OCI-LY1 (cell line): ENCODE measurements at regions not wholly inside any gene's neighbourhood (a gene's known extent, or its start where the extent isn't known, plus 50 kb on each side); places are given as distances from the start of the nearest gene placed in this dataset.

Source experiments
- H2AFZ ChIP-seq: fragments of 200-600 bp; sonication (generic), shearing (Covaris generic); 2 replicates; pipeline ENCODE4 v1.6.0; 2014; ENCODE audit warnings: antibody characterized with exemption, mild to moderate bottlenecking, low read length
- H3F3A ChIP-seq: fragments of 200-600 bp; sonication (generic), shearing (Covaris generic); 2 replicates; pipeline ENCODE4 v1.6.0; 2014; ENCODE audit warnings: mild to moderate bottlenecking, antibody characterized with exemption, low read length, moderate library complexity; ENCODE audit not compliant: insufficient read depth
- H3K27ac ChIP-seq: fragments of 200-600 bp; sonication (generic); 2 replicates; pipeline ENCODE4 v1.5.1; 2014; ENCODE audit warnings: low read length, mixed run types, mild to moderate bottlenecking, low read depth; ENCODE audit not compliant: poor library complexity, severe bottlenecking
- H3K27me3 ChIP-seq: fragments of 200-600 bp; sonication (generic); 2 replicates; pipeline ENCODE4 v1.6.0; 2014; ENCODE audit warnings: antibody characterized with exemption, mild to moderate bottlenecking, low read length, moderate library complexity; ENCODE audit not compliant: insufficient read depth
- H3K36me3 ChIP-seq: fragments of 200-600 bp; sonication (generic); 2 replicates; pipeline ENCODE4 v1.6.1; 2014; ENCODE audit warnings: mild to moderate bottlenecking, antibody characterized with exemption, low read length, moderate library complexity, mixed read lengths; ENCODE audit not compliant: insufficient read depth
- H3K4me1 ChIP-seq: fragments of 200-600 bp; sonication (generic); 2 replicates; pipeline ENCODE4 v1.5.1; 2014; ENCODE audit warnings: mild to moderate bottlenecking, low read length, moderate library complexity; ENCODE audit not compliant: insufficient read depth, severe bottlenecking
- H3K4me2 ChIP-seq: fragments of 200-600 bp; sonication (generic), shearing (Covaris generic); 2 replicates; pipeline ENCODE4 v1.6.1; 2014; ENCODE audit warnings: low read length
- H3K4me3 ChIP-seq: fragments of 200-600 bp; sonication (generic); 2 replicates; pipeline ENCODE4 v1.5.1; 2014; ENCODE audit warnings: low read length, low read depth, mild to moderate bottlenecking, mixed read lengths; ENCODE audit not compliant: poor library complexity, severe bottlenecking
- H3K79me2 ChIP-seq: fragments of 200-600 bp; shearing (Covaris generic); 2 replicates; pipeline ENCODE4 v1.6.1; 2016; ENCODE audit warnings: mixed run types, low read length, mixed read lengths; ENCODE audit not compliant: insufficient read depth
- H3K9ac ChIP-seq: fragments of 200-600 bp; sonication (generic), shearing (Covaris generic); 2 replicates; pipeline ENCODE4 v1.6.1; 2014; ENCODE audit warnings: mild to moderate bottlenecking, low read length, mixed read lengths
- H3K9me2 ChIP-seq: fragments of 200-600 bp; sonication (generic), shearing (Covaris generic); 2 replicates; pipeline ENCODE4 v1.6.1; 2014; ENCODE audit warnings: low read depth, mild to moderate bottlenecking, low read length, mixed read lengths
- H3K9me3 ChIP-seq: fragments of 200-600 bp; shearing (Covaris generic); 2 replicates; pipeline ENCODE4 v1.6.1; 2014; ENCODE audit warnings: low read length, mixed read lengths
- H4K20me1 ChIP-seq: fragments of 200-600 bp; sonication (generic), shearing (Covaris generic); 2 replicates; pipeline ENCODE4 v1.6.0; 2016; ENCODE audit warnings: mild to moderate bottlenecking, low read length; ENCODE audit not compliant: insufficient read depth
- EZH2 ChIP-seq: fragments of 200-600 bp; sonication (generic), shearing (Covaris generic); IDR thresholded peaks from 2 replicates; pipeline ENCODE4 v1.8.0; 2017; ENCODE audit warnings: borderline replicate concordance, mixed run types, mild to moderate bottlenecking, antibody characterized with exemption, low read length, moderate library complexity, mixed read lengths
- TF ChIP-seq, protein P1 (sequence below): fragments of 200-600 bp; sonication (generic), shearing (Covaris generic); IDR thresholded peaks from 2 replicates; pipeline ENCODE4 v1.5.1; 2017; ENCODE audit warnings: mild to moderate bottlenecking, antibody characterized with exemption, low read length, moderate library complexity, mixed read lengths

DNA sequence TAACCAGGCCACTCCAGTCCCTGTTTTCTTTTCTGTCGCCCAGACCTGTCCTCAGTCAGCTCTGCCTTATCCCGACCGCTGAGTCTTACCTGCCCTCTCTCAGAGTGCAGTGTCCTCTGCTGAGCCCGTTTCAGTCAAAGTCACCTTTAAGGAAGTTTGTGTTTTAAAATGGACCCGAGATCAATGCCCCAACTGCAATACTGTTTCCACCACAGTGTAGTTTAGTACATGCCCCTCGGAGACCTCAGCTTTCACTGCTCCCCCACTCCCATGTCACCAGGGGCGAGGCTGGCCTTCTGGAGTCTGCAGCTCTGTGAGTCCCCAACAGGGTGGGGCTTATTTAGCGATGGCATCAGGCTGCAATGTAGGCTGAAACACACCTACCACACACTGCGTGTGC is 248.4 kb upstream of the TSHZ3 start:
- no peak overlapping the region for H3K27ac ChIP-seq
- H3K4me1 ChIP-seq = no peaks in the 10 kb centered on the region
- H3K9me3 ChIP-seq = no peaks in the 10 kb centered on the region
- no peaks in the 10 kb centered on the region for H4K20me1 ChIP-seq
- TF ChIP-seq EZH2 = no peak
- TF ChIP-seq, protein P1, sequence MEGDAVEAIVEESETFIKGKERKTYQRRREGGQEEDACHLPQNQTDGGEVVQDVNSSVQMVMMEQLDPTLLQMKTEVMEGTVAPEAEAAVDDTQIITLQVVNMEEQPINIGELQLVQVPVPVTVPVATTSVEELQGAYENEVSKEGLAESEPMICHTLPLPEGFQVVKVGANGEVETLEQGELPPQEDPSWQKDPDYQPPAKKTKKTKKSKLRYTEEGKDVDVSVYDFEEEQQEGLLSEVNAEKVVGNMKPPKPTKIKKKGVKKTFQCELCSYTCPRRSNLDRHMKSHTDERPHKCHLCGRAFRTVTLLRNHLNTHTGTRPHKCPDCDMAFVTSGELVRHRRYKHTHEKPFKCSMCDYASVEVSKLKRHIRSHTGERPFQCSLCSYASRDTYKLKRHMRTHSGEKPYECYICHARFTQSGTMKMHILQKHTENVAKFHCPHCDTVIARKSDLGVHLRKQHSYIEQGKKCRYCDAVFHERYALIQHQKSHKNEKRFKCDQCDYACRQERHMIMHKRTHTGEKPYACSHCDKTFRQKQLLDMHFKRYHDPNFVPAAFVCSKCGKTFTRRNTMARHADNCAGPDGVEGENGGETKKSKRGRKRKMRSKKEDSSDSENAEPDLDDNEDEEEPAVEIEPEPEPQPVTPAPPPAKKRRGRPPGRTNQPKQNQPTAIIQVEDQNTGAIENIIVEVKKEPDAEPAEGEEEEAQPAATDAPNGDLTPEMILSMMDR = no peak
- 0 out of 2 replicates have a peak, but pooled peaks cover 3% of the 10 kb centered on the region for H3K27me3 ChIP-seq
- no peaks in the 10 kb centered on the region for H3K9me2 ChIP-seq
- H2AFZ ChIP-seq = no peak overlapping the region
- no peak overlapping the region for H3K4me3 ChIP-seq
- H3K9ac ChIP-seq = no peak overlapping the region
- H3K36me3 ChIP-seq = no peaks in the 10 kb centered on the region
- H3K79me2 ChIP-seq = no peaks in the 10 kb centered on the region
- H3F3A ChIP-seq = no peaks in the 10 kb centered on the region
- no peak overlapping the region for H3K4me2 ChIP-seq

DNA sequence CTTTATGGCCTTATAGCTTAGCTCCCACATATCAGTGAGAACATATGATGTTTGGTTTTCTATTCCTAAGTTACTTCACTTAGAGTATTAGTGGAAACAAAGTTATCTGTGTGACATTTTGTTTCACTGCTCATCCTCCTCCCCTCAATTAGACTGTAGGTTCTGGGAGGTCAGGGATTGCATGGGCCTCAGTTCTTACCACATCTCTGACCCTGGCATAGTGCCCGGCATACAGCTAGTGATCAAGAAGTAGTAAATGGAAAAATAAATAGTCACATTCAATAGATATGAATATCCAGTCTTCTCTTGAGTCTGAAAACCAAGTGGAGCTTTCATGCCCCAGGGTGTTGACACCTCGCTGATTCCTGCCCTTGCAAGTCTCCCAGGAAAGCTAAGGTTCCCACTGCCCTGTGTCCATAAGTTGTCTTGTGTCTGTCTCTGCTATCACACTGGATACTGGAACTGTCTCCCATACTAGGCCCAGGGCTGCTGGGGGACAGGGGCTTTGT is 249.5 kb upstream of the TSHZ3 start:
- Histone ChIP-seq H3K4me2 (no peak overlapping the region), H4K20me1 (no peaks in the 10 kb centered on the region), H3K9me3 (no peaks in the 10 kb centered on the region), H3K4me1 (no peaks in the 10 kb centered on the region), H3K27ac (no peak overlapping the region), H3F3A (no peaks in the 10 kb centered on the region), H3K9me2 (no peaks in the 10 kb centered on the region), H3K79me2 (no peaks in the 10 kb centered on the region), H3K27me3 (0 out of 2 replicates have a peak, but pooled peaks cover 3% of the 10 kb centered on the region), H3K4me3 (no peak overlapping the region), H2AFZ (no peak overlapping the region), H3K9ac (no peak overlapping the region), H3K36me3 (no peaks in the 10 kb centered on the region)
- TF ChIP-seq, protein P1 = no peak
- no peak for TF ChIP-seq EZH2

DNA sequence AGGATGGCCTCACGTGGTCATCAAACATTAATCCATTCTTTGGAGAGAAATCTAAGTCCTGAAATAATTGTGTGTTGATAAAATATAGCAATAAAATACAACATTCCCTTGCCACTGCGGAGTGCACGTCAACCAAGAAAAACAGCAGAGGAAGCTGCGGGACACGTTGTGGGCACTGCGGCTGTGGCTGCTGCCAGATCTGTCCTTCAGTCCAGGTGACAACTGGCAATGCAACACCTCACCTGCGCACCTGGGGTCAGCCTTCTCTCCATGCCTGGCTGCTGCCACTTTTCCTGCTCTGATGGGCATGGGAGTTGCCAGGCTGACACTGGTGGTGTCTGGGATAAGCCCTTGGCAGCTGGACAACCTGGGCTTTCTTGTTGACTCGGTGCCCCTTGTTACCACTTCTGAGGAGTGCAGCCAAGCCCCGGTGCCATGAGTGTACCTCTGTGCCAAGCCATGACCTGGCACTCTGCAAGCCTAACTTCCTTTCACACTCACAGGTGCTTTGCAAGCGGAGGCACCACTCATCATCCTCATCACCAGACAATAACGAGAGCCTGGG is 251.6 kb upstream of the TSHZ3 start:
- Histone ChIP-seq H4K20me1 (no peaks in the 10 kb centered on the region), H2AFZ (no peak overlapping the region), H3F3A (no peaks in the 10 kb centered on the region), H3K27ac (no peak overlapping the region), H3K4me3 (no peak overlapping the region), H3K9ac (no peak overlapping the region), H3K4me2 (no peak overlapping the region), H3K4me1 (no peaks in the 10 kb centered on the region), H3K9me2 (no peaks in the 10 kb centered on the region), H3K79me2 (no peaks in the 10 kb centered on the region), H3K36me3 (no peaks in the 10 kb centered on the region), H3K27me3 (no peaks in the 10 kb centered on the region), H3K9me3 (no peaks in the 10 kb centered on the region)
- TF ChIP-seq, protein P1 = no peak
- no peak for TF ChIP-seq EZH2
